DND-41 (cell line): ENCODE measurements at regions not wholly inside any gene's neighbourhood (a gene's known extent, or its start where the extent isn't known, plus 50 kb on each side); places are given as distances from the start of the nearest gene placed in this dataset.

ENCODE experiments used
- ATAC-seq: fragments of 200-7000 bp; cut with Tn5 transposase; 3 replicates; pipeline ENCODE4 v1.9.1; 2021; ENCODE audit warnings: low read depth; ENCODE audit not compliant: insufficient read depth
- DNase-seq: peaks from one replicate; pipeline ENCODE4 v3.0.0-alpha.2; 2020
- H2AFZ ChIP-seq: 2 replicates; pipeline ENCODE4 v1.6.0; 2012; ENCODE audit warnings: low read depth, low read length
- H3K27ac ChIP-seq: 2 replicates; pipeline ENCODE4 v1.5.1; 2012; ENCODE audit warnings: low read length, inconsistent platforms
- H3K27me3 ChIP-seq: fragments of 200-600 bp; sonication (generic); 2 replicates; pipeline ENCODE4 v1.6.0; 2012; ENCODE audit warnings: low read length, mild to moderate bottlenecking, inconsistent platforms; ENCODE audit not compliant: insufficient read depth, poor library complexity
- H3K36me3 ChIP-seq: 2 replicates; pipeline ENCODE4 v1.5.1; 2012; ENCODE audit warnings: low read length, inconsistent platforms; ENCODE audit not compliant: insufficient read depth
- H3K4me1 ChIP-seq: 2 replicates; pipeline ENCODE4 v1.5.1; 2012; ENCODE audit warnings: mild to moderate bottlenecking, low read length; ENCODE audit not compliant: insufficient read depth
- H3K4me2 ChIP-seq: 2 replicates; pipeline ENCODE4 v1.6.0; 2012; ENCODE audit warnings: mild to moderate bottlenecking, moderate library complexity, low read length, inconsistent platforms; ENCODE audit not compliant: insufficient read depth
- H3K4me3 ChIP-seq, 2 experiments: fragments of 200-600 bp in 1 of 2; shearing (Covaris generic) in 1 of 2; 2 replicates each; pipeline ENCODE4 v1.5.1; 2012 to 2016; ENCODE audit warnings: inconsistent platforms in 2 of 2, low read length in 2 of 2, mild to moderate bottlenecking in 2 of 2, low read depth in 1 of 2, moderate library complexity in 1 of 2
- H3K79me2 ChIP-seq: 2 replicates; pipeline ENCODE4 v1.6.0; 2012; ENCODE audit warnings: low read length, inconsistent platforms; ENCODE audit not compliant: insufficient read depth
- H3K9ac ChIP-seq: 2 replicates; pipeline ENCODE4 v1.6.0; 2012; ENCODE audit warnings: low read depth, mild to moderate bottlenecking, inconsistent platforms, low read length, moderate library complexity
- H3K9me3 ChIP-seq: 2 replicates; pipeline ENCODE4 v1.5.1; 2012; ENCODE audit warnings: low read length, moderate library complexity, mild to moderate bottlenecking, inconsistent platforms; ENCODE audit not compliant: insufficient read depth, severe bottlenecking
- H4K20me1 ChIP-seq: 2 replicates; pipeline ENCODE4 v1.6.0; 2012; ENCODE audit warnings: low read length; ENCODE audit not compliant: insufficient read depth
- EZH2 ChIP-seq: IDR thresholded peaks from 3 replicates; pipeline ENCODE4 v1.6.1; 2012; ENCODE audit warnings: borderline replicate concordance, low read depth, mild to moderate bottlenecking, moderate library complexity, low read length, inconsistent platforms; ENCODE audit not compliant: severe bottlenecking
- TF ChIP-seq, protein P1 (sequence below): IDR thresholded peaks from 2 replicates; pipeline ENCODE4 v1.5.1; 2012; ENCODE audit warnings: borderline replicate concordance, low read length, moderate library complexity, mild to moderate bottlenecking; ENCODE audit not compliant: poor library complexity, severe bottlenecking; ENCODE audit errors: extremely low read depth

DNA sequence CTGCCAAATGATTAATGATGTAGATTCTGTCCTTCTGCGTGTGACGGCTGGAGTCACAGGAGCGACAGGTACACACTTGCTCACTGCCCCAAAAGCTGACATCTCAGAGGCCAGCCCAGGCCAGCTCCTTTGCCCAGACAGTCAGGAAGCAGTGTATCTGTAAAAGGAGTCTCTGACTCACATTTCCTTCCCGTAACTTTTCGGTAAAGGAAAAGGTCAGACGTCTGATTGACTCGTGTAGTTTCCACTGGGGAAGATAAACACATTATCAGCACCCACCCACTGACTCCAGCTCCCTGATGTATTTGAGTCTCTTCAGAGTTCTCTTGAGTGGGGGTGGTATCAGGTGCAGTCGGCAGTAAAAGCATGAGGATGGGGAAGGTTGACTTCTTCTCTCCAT is 64.4 kb upstream of the WWC1 start:
- Histone ChIP-seq H3K4me3 (no peak overlapping the region), H3K27ac (no peak overlapping the region), H3K79me2 (no peaks in the 10 kb centered on the region), H3K9me3 (no peaks in the 10 kb centered on the region), H3K27me3 (peaks cover 8% of the 10 kb centered on the region), H3K4me1 (no peaks in the 10 kb centered on the region), H2AFZ (no peak overlapping the region), H3K36me3 (no peaks in the 10 kb centered on the region), H4K20me1 (no peaks in the 10 kb centered on the region), H3K9ac (no peak overlapping the region), H3K4me2 (no peak overlapping the region)
- ATAC-seq (no peak), DNase-seq (no peak)
- TF ChIP-seq, protein P1, sequence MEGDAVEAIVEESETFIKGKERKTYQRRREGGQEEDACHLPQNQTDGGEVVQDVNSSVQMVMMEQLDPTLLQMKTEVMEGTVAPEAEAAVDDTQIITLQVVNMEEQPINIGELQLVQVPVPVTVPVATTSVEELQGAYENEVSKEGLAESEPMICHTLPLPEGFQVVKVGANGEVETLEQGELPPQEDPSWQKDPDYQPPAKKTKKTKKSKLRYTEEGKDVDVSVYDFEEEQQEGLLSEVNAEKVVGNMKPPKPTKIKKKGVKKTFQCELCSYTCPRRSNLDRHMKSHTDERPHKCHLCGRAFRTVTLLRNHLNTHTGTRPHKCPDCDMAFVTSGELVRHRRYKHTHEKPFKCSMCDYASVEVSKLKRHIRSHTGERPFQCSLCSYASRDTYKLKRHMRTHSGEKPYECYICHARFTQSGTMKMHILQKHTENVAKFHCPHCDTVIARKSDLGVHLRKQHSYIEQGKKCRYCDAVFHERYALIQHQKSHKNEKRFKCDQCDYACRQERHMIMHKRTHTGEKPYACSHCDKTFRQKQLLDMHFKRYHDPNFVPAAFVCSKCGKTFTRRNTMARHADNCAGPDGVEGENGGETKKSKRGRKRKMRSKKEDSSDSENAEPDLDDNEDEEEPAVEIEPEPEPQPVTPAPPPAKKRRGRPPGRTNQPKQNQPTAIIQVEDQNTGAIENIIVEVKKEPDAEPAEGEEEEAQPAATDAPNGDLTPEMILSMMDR = no peak
- TF ChIP-seq EZH2 = no peak

DNA sequence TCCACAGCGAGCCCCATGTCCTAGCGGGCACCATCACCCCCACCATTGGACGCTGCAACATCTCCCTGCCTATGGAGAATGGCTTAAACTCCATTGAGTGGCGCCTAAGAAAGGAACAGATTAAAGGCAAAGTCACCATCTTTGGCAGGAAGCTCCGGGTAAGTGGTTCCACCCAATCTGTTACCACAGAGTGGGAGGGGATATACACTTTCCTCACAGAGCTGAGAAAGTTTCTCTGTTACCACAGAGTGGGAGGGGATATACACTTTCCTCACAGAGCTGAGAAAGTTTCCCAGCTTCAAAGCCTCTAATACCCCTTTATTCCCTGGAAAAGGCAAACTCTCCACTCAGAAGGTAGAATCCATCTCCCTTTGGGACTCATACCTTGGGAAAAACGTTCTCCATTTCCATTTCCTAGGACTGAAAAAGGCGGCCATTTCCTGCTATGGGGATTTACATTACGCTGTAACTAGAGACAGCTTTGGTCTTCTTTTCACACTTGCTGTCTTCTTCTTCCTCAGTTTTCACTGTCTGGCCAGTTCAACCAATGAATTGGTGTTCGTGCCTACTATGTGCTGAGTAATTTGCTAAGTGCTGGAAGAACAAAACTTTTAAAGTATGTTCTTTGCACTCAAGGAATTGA is 63.4 kb upstream of the WWC1 start:
- TF ChIP-seq, protein P1 = no peak
- TF ChIP-seq EZH2 = no peak
- Histone ChIP-seq H3K9me3 (no peaks in the 10 kb centered on the region), H2AFZ (no peak overlapping the region), H4K20me1 (no peaks in the 10 kb centered on the region), H3K4me2 (no peak overlapping the region), H3K36me3 (no peaks in the 10 kb centered on the region), H3K79me2 (no peaks in the 10 kb centered on the region), H3K9ac (no peak overlapping the region), H3K27ac (no peak overlapping the region), H3K27me3 (no peaks in the 10 kb centered on the region), H3K4me3 (no peak overlapping the region), H3K4me1 (no peaks in the 10 kb centered on the region)
- peak; percentile 70; the same call in 2 of the 3 replicates for ATAC-seq
- no peak for DNase-seq

DNA sequence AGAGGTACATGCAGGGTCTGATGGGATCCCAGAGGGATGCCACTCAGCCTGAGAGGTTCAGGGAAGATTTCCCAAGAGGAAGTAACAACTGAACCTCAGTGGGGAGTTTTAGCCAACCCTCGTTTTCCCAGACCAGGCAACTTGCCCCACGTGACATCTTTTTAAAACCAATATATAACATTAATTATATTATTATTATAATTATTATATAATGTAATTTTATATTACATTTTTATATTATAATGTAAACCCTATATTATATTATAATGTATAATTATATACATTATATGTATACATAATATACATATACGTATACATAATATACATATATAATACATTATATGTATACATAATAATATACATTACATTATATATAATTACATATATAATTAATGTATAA is 62.8 kb upstream of the WWC1 start:
- H2AFZ ChIP-seq = no peak overlapping the region
- H3K36me3 ChIP-seq = no peaks in the 10 kb centered on the region
- no peaks in the 10 kb centered on the region for H3K27me3 ChIP-seq
- ATAC-seq = no peak
- no peak for DNase-seq
- no peaks in the 10 kb centered on the region for H3K9me3 ChIP-seq
- no peak overlapping the region for H3K9ac ChIP-seq
- no peaks in the 10 kb centered on the region for H4K20me1 ChIP-seq
- no peaks in the 10 kb centered on the region for H3K4me1 ChIP-seq
- no peaks in the 10 kb centered on the region for H3K79me2 ChIP-seq
- no peak overlapping the region for H3K4me2 ChIP-seq
- no peak for TF ChIP-seq EZH2
- TF ChIP-seq, protein P1 = no peak
- H3K27ac ChIP-seq = no peak overlapping the region
- no peak overlapping the region for H3K4me3 ChIP-seq
